Head of caudate nucleus (tissue), 42 donors: ENCODE measurements at regions not wholly inside any gene's neighbourhood (a gene's known extent, or its start where the extent isn't known, plus 50 kb on each side); places are given as distances from the start of the nearest gene placed in this dataset.

ENCODE experiments used
- DNase-seq, 42 donors: peaks; one replicate each; pipeline versions ENCODE4 v3.0.0 to v3.0.0-alpha.2; 2020 to 2021; ENCODE audit warnings: mixed read lengths in 7 of 42
- intact Hi-C: fragments of 100-400 bp; cut with DNase I; formaldehyde crosslinking; loops from one replicate; pipeline ENCODE4 v1.15.0; 2022

- no peak for DNase-seq
- intact Hi-C loops = no loop called here
Observed at GRCh38 chr13:34640993-34641330, 301.1 kb upstream of the NBEA start.

DNA sequence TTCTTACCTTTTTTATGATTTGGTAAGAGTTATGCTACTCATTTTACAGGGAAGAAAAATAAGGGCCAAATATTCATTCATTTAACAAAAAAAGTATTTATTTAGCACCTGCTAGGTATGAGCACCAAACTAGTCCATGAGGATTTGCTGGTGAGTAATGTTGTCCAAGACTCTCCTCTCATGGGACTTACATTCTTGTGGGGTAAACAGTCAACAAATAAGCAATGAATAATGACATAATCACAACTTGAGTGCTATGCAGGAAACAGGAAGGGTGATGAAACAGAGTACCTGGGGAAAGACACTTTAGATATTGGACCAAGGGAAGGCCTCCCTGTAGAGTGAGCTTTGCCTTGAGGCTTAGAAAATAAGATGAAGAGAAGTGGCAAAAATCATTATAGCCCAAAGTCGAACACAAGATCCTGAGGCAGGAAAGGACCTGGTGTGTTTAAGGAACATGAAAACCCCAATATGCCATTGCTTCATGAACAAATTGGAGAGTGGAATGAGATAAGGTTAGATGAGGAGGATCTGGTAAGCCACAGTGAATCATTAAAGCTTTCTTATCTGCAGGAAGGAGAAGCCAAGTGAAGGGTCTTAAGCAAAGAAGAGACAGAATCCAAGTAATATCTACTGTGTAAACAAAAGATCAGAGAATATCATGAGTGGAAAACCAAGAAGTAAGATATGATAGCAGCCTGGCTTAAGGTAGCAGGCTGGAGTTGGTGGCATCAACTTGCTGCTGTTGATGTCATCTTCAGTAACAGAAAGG lies 294.5 kb upstream of the NBEA start:
- intact Hi-C loops = no loop called here
- DNase-seq = no peak

GRCh38 chr13:34654203-34654602 lies 287.9 kb upstream of the NBEA start:
- no peak for DNase-seq
- intact Hi-C loops = no loop called here

DNA sequence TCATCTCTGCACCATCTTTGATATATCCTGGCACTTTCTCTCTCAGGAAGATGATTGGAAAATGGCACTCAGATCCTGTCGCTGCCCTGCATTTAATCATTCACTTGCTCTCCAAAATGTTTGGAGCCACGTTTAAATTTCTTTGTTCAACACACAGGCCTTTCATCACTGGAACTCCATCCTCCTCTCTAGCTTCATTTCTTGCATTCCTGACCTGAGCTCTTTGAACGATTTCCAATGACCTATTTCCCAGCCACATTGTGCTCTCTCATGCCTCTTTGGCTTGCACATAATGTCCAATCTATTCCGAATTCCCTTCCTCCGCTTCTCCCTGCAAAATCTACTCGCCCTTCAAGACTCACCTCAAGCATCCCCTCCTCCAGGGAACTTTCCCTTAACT lies 287.4 kb upstream of the NBEA start:
- intact Hi-C loops = no loop called here
- no peak for DNase-seq

DNA sequence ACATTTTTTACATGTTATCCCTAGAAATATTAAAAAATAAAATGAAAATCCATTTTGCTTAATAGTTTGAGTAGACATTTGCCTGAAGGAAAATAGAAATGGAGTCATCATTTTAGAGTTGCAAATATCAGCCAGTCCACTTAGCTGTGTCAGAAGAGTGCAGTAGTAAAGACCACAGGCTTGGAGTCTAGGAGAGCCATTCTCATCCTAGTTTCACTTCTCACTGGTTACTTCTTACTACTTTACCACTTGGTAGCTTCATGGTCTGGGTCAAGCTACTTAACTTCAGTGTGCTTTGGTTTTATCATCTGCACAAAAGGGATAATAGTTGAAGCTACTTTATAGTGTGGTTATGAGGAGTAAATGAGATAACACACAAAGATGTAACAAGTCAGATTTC lies 286.5 kb upstream of the NBEA start:
- DNase-seq = no peak
- intact Hi-C loops = no loop called here

DNA sequence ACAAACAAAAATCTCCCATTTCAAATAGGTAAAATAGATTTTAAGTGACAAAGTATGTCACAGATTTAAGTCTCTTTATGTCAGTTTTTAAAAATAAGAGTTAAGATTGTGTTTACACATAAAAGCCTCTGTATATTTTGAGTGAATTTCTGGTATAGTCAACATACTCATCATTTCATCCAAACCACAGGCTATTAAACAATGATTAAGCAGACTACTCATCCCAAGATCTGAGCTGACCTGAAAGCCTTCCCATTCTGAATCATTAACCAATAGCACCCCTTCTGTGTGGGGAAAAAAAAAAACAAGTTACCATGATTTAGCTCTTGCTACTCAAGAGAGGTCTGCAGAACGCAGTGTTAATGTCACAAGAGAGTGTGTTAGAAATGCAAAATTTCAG lies 284.4 kb upstream of the NBEA start:
- intact Hi-C loops = no loop called here
- no peak for DNase-seq

DNA sequence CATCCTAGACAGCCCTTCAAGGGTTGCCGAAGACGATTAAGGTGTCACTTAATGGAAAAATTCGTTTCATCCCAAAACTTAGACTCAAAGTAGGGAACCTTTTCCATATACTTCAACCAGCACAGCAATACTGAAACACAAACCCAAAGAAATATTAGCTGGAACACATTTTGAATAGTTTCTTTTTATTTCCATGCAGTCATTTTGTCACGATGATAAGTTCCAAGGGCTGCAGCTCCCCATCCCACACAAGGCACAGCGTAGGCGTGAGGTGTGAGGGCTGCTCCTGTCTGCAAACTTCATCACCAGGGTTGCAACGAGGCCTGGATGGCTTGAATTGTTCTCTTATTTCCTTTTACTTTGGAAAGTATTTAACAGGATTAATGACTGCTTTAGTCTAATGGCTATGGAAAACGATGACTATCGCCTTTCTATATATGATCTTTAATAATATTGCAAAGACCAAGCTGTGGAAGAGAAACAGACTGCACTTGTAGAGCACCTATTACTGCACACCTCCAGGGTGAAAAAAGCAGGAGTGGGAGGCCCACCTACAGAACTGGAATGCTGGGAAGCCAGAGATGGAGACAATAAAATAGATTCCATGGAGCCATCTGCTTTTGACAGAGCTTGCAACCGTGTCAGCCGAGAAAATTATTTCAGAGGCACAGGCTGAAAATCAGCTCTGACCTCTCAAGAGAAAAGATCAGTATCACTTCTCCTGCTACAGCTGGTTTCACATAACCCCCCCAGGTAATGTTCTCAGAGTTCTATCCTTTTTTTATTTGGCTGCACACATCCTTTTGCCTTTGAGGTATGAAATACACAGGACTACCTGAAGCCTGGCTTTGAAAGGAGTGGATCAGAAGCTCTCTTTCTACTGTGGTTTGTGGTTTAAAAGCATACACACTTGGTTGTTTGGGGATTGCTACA lies 274.5 kb upstream of the NBEA start:
- DNase-seq = peak; percentile 22 to 88 (median 68)
- intact Hi-C loops = no loop called here

- intact Hi-C loops = no loop called here
- peak in 5 of 42 donors; percentile 6 to 42 (median 24) for DNase-seq
Observed at GRCh38 chr13:34671137-34671536, 270.9 kb upstream of the NBEA start.

GRCh38 chr13:34672631-34673030 lies 269.4 kb upstream of the NBEA start:
- intact Hi-C loops = no loop called here
- DNase-seq = no peak

DNA sequence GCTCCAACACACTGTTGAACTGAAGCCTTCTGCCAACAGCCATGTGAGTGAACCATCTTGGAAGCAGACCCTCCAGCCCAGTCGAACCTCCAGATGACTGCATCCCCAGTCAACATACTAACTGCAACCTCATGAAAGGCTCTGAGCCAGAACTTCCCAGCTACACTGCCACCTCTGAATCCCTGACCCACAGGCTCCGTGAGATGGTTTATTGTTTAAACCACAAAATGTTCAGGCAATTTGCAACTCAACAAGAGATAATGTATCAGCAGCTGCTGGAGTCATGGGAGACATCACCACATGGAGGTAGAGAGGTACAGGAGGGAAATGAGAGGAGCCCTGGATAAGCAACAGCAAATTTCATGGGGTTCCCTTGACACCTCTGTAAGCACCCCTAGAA lies 266.4 kb upstream of the NBEA start:
- no peak for DNase-seq
- intact Hi-C loops = no loop called here

DNA sequence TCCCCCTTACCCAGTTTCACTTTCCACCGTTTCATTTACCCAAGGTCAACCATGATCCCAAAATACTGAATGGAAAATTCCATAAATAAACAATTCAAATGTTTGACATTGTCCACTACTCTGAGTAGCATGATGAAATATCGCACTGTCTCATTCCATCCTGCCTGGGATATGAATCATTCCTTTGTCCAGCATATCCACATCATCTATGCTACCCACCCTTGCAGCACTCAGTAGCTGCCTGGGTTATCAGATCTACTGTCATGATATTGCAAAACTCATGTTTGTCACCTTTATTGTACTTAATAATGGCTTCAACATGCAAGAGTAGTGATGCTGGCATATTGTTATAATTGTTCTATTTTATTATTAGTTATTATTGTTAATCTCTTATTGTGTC lies 263.9 kb upstream of the NBEA start:
- intact Hi-C loops = no loop called here
- no peak for DNase-seq

GRCh38 chr13:34681405-34681955 lies 260.6 kb upstream of the NBEA start:
- DNase-seq = no peak
- intact Hi-C loops = no loop called here

- DNase-seq = no peak
- intact Hi-C loops = no loop called here
Observed at GRCh38 chr13:34695063-34695462, 247.0 kb upstream of the NBEA start.

DNA sequence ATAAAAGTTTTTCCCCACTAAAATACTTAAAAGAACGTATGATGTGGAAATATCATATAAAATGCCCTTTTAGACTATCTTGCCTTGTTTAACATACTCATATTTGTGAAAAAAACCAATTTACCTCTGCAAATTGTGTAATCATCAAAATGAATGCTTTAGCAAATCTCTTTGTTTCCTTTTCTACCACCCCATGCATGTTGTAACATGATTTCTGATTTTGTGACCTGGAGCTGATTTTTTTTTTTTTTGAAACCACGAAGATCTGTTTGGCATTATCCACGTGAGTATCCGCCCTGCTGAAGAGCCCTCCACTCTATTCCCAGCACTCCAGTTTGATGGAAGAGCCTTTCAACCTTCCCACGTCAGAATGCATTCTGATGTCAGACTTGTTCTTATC lies 245.8 kb upstream of the NBEA start:
- DNase-seq = no peak
- intact Hi-C loops = no loop called here

DNA sequence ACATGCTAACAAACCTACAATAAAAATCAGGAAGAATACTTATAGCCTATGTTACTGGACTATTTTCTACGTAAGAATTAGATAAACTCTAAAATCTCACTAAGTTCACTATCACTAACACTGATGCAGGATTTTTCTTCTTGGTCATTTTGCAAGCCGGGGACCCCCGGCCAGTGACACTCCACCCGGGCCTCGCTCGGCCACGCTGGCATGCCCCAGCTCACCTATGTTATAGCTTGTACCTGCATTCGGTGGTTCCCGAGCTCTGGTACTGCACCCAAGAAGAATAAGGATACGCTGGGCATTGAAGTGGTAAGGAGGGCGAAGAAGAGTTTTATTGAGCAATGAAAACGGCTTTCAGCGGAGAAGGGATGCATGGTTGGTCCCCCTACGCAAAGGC lies 245.3 kb upstream of the NBEA start:
- intact Hi-C loops = no loop called here
- no peak for DNase-seq

DNA sequence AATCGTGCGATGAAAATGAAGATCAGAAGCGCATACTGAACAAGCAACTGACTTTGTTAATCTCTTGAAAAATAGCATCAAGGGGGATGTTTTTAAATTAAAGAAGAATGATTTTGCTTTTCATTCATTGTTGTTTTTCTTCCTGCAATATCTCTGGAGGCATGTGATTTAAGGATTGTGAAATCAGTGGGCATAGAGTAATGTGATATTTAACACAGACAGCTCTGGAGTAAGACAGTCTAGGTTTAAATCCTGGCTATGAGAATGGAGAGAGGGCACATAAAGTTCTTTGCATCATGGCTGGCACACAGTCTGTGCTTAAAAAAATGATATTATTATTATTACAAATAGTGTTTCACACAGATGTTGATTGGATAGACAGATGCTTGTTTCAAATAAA lies 243.1 kb upstream of the NBEA start:
- DNase-seq = no peak
- intact Hi-C loops = no loop called here

DNA sequence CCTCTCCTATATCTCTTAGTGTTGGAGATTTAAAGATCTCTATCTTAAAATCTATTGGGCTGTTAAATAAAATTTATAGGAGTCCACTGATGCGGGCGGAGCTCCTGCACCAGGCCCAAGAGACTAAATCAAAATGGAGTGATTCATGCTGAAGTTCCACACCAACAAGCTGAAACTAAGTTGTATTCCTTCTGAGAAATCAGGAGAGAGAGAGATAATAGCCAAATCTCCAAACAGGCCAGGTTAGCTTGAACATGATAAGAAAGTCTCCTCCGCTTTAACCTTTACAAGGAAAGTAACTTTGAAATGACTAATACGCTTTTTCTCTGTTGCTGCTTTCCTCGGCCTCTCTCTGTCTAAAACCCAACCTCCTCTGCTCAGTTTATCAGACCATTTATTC lies 241.9 kb upstream of the NBEA start:
- intact Hi-C loops = no loop called here
- no peak for DNase-seq

GRCh38 chr13:34701919-34702318 lies 240.2 kb upstream of the NBEA start:
- DNase-seq = no peak
- intact Hi-C loops = no loop called here

DNA sequence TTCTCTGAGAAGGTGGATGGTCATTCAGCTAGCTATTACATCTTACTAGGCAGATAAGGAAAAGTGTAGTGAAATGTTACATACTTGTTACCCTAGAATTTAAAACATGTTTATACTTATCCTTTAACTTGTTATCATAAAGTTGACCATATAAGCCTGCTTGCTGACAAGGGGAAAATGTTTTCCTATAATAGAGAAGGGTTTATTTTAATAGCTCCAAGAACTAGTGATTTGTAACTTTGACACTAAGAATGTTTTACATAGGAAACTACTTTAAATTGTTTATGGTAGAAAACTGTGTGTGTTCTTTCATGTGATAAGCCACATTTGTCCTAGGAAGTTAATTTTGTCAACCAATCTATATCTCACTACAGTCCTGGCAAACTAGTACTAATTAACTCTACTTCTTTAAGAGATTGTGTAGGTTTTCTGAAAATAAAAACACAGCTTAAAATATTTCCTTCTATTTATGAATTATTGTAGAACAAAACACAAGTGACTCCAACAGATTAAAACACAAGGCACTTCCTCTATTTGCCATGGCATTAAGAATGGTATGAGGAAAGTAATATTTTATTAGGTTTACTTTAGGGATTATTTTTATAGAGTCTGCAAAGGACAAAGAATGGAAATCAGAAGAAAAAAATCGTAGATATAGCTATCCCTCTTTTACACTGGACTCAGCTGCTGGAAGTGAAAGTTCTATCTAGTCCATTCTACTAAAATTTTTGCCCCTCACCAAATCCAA lies 233.3 kb upstream of the NBEA start:
- DNase-seq = no peak

More for the DNA sequence above, 233.3 kb upstream of the NBEA start:
- intact Hi-C loops = no loop called here
